ENCODE measurements at regions not wholly inside any gene's neighbourhood (a gene's known extent, or its start where the extent isn't known, plus 50 kb on each side); places are given as distances from the start of the nearest gene placed in this dataset.
A peak's percentile ranks its signal among the peaks of the same experiment; 100 is the strongest.

DNA sequence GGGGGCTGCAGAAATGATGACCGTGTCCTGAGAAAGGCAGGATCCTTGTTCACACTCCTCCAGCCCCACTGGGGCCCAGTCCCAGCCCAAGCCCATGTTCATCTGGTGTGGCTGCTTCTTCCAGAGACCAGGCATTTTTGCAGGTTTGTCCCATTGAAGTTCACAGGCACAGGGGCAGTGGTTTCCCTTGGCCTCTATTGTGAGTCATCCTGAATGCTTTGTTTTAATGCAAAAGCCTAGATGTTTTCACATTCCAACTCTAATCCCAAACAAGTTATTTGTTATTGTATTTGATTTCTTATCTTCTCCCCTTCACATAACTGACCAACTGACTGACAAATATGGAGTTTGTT lies 426.4 kb upstream of the ID2 start:
- no peak for TF ChIP-seq CTCF (conservative IDR thresholded peaks at IDR 0.05; ENCODE audit: low read depth, low read length)

DNA sequence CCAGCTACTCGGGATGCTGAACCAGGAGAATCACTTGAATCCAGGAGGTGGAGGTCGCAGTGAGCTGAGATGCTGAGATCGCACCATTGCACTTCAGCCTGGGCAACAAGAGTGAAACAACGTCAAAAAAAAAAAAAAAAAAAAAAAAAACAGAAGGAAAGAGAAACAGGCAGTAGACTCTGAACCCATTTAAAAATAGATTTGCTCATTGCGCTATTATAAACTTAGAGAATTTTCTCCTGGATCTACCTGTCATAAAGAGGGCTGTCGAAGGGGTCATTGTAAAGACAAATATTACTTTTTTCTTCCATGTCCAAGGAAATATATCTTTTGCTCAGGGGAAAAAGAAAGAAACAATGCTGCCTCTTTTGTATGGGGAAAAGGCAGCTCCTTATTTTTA lies 425.0 kb upstream of the ID2 start:
- TF ChIP-seq CTCF (conservative IDR thresholded peaks at IDR 0.05; ENCODE audit: low read depth, low read length), result no peak

More for the DNA sequence above, 426.4 kb upstream of the ID2 start:
- DNase-seq (ENCODE audit: low read depth), result peak; percentile 20
- H3K4me3 ChIP-seq (ENCODE audit: low read depth, low read length), result no peak overlapping the region

GRCh38 chr2:8257502-8257901 lies 424.4 kb upstream of the ID2 start:
- no peak for TF ChIP-seq CTCF (conservative IDR thresholded peaks at IDR 0.05; ENCODE audit: low read depth, low read length)
- DNase-seq (ENCODE audit: low read depth), result no peak
- H3K4me3 ChIP-seq (ENCODE audit: low read depth, low read length), result no peak overlapping the region

More for the DNA sequence above, 425.0 kb upstream of the ID2 start:
- DNase-seq (ENCODE audit: low read depth), result no peak
- no peak overlapping the region for H3K4me3 ChIP-seq (ENCODE audit: low read depth, low read length)

- no peak for DNase-seq (ENCODE audit: low read depth)
- H3K4me3 ChIP-seq (ENCODE audit: low read depth, low read length), result no peak overlapping the region
- TF ChIP-seq CTCF (conservative IDR thresholded peaks at IDR 0.05; ENCODE audit: low read depth, low read length), result no peak
Observed at GRCh38 chr2:8258406-8258805, 423.4 kb upstream of the ID2 start.

DNA sequence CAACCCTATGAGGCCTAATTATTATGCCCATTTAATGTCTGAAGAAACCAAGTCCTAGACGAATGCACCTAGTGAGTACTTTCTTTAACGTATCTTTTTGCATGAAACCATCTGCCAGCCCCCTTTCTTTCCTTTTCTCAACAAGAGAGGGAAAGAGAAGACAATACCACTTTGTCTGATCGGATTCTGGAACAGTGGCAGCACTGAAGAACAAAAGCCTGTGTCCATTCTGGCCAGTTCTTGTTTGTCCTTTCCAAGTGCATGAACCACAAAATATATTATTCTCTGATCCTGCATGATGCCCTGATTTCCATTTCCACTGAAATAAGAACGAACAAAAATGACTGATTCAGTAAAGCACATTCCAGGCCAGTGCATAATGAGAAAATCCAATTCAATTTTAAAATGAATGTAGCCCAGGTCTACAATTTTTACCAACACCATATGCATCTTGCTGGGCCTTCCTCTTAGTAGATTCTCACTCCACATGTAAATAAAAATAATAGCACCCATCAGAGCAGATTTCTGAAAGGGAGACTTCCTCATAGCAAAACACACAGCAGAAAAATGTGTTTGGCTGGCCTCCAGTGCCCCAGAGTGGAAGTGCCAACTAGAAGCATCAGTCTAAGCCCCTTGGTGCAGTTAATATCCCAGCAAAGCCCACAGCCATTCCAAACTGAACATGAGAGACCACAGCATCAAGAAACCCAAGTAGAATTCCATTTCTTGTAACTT lies 422.6 kb upstream of the ID2 start:
- no peak for TF ChIP-seq CTCF (conservative IDR thresholded peaks at IDR 0.05; ENCODE audit: low read depth, low read length)
- no peak for DNase-seq (ENCODE audit: low read depth)

DNA sequence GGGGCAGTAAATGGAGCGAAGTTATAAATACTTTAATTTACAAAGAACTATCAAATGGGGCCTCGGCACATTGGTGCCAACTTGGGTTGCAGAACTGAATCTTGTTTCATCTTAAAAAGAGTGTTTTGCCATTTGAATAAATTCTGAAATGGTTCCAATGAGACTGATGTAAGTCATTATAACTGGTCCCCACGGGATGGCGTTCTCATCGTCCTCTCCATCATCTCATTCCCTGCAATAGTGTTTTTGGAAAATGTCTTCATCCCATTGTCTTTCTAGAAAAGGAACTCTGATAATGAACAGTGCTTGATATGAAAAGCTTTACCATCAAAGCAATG lies 422.0 kb upstream of the ID2 start:
- H3K4me3 ChIP-seq (ENCODE audit: low read depth, low read length), result no peak overlapping the region
- no peak for DNase-seq (ENCODE audit: low read depth)
- TF ChIP-seq CTCF (conservative IDR thresholded peaks at IDR 0.05; ENCODE audit: low read depth, low read length), result no peak

More for the DNA sequence above, 422.6 kb upstream of the ID2 start:
- no peak overlapping the region for H3K4me3 ChIP-seq (ENCODE audit: low read depth, low read length)

DNA sequence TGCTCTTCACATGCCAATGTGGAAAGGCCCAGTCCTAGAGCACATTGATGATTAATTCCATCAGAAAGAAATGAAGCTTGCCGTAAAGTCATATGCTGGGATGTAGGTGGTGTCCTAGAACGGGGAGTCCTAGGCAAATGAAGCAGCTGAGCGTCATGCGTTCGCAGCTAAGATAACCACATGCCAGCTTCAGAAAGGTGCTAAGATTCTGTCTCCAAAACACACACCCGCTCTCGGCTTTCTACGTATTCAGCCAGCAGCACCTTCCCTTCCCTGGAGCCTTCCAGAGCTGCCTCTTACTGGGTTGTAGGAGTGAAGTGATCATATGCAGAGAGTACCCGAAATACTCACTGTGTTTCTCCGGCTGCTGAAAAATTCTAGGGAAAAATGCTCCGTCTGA lies 421.6 kb upstream of the ID2 start:
- H3K4me3 ChIP-seq (ENCODE audit: low read depth, low read length), result no peak overlapping the region
- no peak for DNase-seq (ENCODE audit: low read depth)
- TF ChIP-seq CTCF (conservative IDR thresholded peaks at IDR 0.05; ENCODE audit: low read depth, low read length), result no peak

Measured in epithelial cell of proximal tubule (primary cell).